Type B pancreatic cell (in vitro differentiated cells): ENCODE measurements at regions not wholly inside any gene's neighbourhood (a gene's known extent, or its start where the extent isn't known, plus 50 kb on each side); places are given as distances from the start of the nearest gene placed in this dataset.

ENCODE experiments used
- DNase-seq: peaks from one replicate; pipeline ENCODE4 v3.0.0; 2021; ENCODE audit warnings: mixed read lengths; ENCODE audit not compliant: unreplicated experiment; ENCODE audit errors: extremely low spot score
- H3K27ac Mint-ChIP-seq: 2 replicates; pipeline ENCODE4 v1.8.0; 2021; ENCODE audit warnings: mild to moderate bottlenecking, mixed read lengths
- H3K27me3 Mint-ChIP-seq: 2 replicates; pipeline ENCODE4 v1.8.0; 2021; ENCODE audit warnings: mixed read lengths
- H3K36me3 Mint-ChIP-seq: 2 replicates; pipeline ENCODE4 v1.8.0; 2021; ENCODE audit warnings: mixed read lengths
- H3K4me1 Mint-ChIP-seq: one replicate; pipeline ENCODE4 v1.8.0; 2021; ENCODE audit warnings: mixed read lengths; ENCODE audit not compliant: unreplicated experiment
- H3K4me3 Mint-ChIP-seq: 2 replicates; pipeline ENCODE4 v1.8.0; 2021; ENCODE audit warnings: mild to moderate bottlenecking, mixed read lengths
- H3K9me3 Mint-ChIP-seq: 2 replicates; pipeline ENCODE4 v1.8.0; 2021; ENCODE audit warnings: mixed read lengths
- TF ChIP-seq, protein P1 (sequence below): fragments of 200-600 bp; sonication (generic); conservative IDR thresholded peaks from 2 replicates; pipeline ENCODE4 v1.5.0; 2021; ENCODE audit warnings: antibody characterized with exemption, mild to moderate bottlenecking

DNA sequence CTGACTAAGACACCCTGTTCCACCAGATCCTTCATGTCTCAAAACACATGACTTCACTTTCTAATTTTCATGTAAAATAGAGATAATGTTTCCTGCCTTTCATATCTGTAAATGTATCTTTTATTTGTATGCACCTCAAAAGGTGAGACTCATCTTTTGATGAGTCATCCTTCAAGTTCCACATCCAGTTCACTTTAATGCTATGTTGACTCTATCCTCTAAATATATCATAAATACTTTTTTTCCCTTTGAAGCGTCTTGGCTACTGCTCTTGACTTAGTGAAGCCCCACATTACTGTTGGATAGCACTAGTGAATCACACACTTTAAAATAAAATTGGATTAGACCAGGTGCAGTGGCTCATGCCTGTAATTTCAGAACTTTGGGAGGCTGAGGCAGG, 741.1 kb downstream of the VGLL3 start:
- TF ChIP-seq, protein P1, sequence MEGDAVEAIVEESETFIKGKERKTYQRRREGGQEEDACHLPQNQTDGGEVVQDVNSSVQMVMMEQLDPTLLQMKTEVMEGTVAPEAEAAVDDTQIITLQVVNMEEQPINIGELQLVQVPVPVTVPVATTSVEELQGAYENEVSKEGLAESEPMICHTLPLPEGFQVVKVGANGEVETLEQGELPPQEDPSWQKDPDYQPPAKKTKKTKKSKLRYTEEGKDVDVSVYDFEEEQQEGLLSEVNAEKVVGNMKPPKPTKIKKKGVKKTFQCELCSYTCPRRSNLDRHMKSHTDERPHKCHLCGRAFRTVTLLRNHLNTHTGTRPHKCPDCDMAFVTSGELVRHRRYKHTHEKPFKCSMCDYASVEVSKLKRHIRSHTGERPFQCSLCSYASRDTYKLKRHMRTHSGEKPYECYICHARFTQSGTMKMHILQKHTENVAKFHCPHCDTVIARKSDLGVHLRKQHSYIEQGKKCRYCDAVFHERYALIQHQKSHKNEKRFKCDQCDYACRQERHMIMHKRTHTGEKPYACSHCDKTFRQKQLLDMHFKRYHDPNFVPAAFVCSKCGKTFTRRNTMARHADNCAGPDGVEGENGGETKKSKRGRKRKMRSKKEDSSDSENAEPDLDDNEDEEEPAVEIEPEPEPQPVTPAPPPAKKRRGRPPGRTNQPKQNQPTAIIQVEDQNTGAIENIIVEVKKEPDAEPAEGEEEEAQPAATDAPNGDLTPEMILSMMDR = no peak
- H3K27ac Mint-ChIP-seq = no peak overlapping the region
- H3K36me3 Mint-ChIP-seq = no peaks in the 10 kb centered on the region
- H3K9me3 Mint-ChIP-seq = peaks cover 6% of the 10 kb centered on the region
- no peak for DNase-seq
- H3K4me1 Mint-ChIP-seq = peaks cover 6% of the 10 kb centered on the region
- H3K27me3 Mint-ChIP-seq = no peaks in the 10 kb centered on the region
- no peak overlapping the region for H3K4me3 Mint-ChIP-seq

DNA sequence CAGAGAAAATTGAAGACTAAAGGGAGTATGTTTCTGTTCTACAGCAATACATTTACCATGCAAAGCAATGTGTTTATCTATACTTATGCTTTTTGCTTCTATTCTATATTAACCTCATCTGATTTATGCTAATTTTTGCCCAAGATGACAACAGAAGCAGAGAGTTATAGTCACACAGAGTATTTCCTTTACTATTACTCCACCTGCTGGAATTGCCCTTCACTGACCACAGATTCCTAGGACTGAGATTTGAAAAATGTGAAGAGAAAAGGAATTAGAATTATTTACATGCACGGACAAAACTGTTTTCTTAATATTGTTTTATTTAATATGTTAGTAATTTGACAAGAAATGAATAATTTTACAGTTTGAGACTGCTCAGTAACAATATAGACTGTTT, 745.6 kb downstream of the VGLL3 start:
- H3K4me3 Mint-ChIP-seq = no peak overlapping the region
- TF ChIP-seq, protein P1 = peak; percentile 77
- H3K9me3 Mint-ChIP-seq = peaks cover 6% of the 10 kb centered on the region
- no peak for DNase-seq
- no peaks in the 10 kb centered on the region for H3K36me3 Mint-ChIP-seq
- H3K4me1 Mint-ChIP-seq = peaks cover 7% of the 10 kb centered on the region
- H3K27me3 Mint-ChIP-seq = no peaks in the 10 kb centered on the region
- H3K27ac Mint-ChIP-seq = no peak overlapping the region

DNA sequence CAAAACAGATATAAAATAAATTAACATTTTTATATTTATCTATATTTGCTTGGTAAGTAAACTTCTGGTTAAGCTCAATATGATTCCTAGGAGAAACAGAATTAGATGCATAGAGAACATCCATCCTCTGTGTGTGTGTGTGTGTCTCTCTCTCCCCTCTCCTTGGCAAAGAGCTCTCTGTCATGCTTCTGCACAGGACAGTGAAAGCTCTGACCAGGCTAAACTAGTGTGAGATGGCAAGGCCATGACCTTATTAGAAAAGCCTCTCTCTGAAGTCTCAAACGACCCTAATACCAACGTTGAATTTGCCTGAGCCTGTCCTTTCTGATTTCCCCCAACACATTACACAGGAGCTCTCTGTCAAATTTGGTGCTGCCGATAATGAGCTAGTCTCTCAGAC, 746.0 kb downstream of the VGLL3 start:
- H3K27ac Mint-ChIP-seq = no peak overlapping the region

DNA sequence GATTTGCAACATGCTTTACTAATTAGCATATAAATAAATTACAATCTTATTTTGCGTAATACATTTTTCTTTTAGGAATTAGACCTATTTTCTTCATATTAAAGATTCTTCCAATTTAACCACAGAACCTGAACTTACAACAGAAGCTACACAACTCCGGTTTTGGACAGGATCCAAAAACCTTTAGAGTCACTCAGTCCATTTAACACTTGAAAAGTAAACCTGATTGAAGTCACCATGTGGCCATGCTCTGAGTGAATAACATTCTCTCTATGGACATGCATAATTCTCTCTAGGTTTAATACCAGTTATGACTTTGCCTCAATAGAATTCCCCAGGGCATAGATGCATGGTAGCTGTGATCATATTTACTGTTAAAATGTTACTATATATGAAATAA, 751.0 kb downstream of the VGLL3 start:
- no peak for DNase-seq
- peaks cover 2% of the 10 kb centered on the region for H3K4me1 Mint-ChIP-seq
- TF ChIP-seq, protein P1 = no peak
- no peaks in the 10 kb centered on the region for H3K9me3 Mint-ChIP-seq
- no peaks in the 10 kb centered on the region for H3K36me3 Mint-ChIP-seq
- no peak overlapping the region for H3K27ac Mint-ChIP-seq
- H3K27me3 Mint-ChIP-seq = no peaks in the 10 kb centered on the region
- no peak overlapping the region for H3K4me3 Mint-ChIP-seq

More for the DNA sequence above, 746.0 kb downstream of the VGLL3 start:
- H3K27me3 Mint-ChIP-seq = no peaks in the 10 kb centered on the region
- TF ChIP-seq, protein P1 = no peak
- no peak for DNase-seq
- no peaks in the 10 kb centered on the region for H3K36me3 Mint-ChIP-seq
- peaks cover 6% of the 10 kb centered on the region for H3K9me3 Mint-ChIP-seq
- H3K4me1 Mint-ChIP-seq = peaks cover 7% of the 10 kb centered on the region
- H3K4me3 Mint-ChIP-seq = no peak overlapping the region

DNA sequence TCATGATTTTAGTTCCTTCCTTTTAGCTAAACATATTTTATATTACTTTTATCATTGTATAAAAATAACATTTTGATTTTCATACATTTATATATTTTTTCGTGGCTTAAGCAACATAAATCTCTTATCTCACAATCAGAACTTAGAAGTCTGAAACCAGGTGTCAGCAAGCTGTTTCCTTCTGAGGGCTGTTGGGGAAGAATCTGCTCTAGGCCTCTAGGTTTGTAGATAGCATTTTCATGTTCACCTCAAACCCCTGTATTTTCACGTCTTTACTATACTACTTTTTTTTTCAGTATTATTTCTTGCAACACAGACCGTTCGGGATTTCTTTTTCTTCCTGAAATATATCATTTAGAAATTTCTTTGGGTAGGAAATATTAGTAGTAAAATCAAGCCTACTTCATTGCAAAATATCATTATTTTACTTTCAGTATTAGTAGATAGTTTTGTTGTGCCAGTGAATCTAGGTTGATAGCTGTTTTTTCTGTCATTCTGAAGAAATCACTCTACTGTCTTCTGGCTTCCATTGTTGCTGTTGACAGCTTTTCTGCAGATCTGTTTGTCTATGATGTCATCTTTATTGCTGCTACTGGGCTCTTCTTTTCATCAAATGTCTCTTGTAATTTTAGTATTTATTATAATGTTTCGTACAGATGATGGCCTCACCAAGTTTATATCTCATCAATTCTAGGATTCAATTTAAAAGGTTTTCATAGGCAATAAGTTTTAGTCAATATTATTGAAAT, 756.3 kb downstream of the VGLL3 start:
- no peak overlapping the region for H3K27ac Mint-ChIP-seq
- H3K4me3 Mint-ChIP-seq = no peak overlapping the region

More for the DNA sequence above, 756.3 kb downstream of the VGLL3 start:
- Mint-ChIP-seq H3K36me3 (no peaks in the 10 kb centered on the region), H3K4me1 (no peaks in the 10 kb centered on the region), H3K9me3 (no peaks in the 10 kb centered on the region), H3K27me3 (no peaks in the 10 kb centered on the region)
- no peak for DNase-seq
- TF ChIP-seq, protein P1 = no peak
